ENCODE measurements at regions not wholly inside any gene's neighbourhood (a gene's known extent, or its start where the extent isn't known, plus 50 kb on each side); places are given as distances from the start of the nearest gene placed in this dataset.

GRCh38 chr14:76698631-76699030, 62.6 kb upstream of the VASH1 start:
- H3K9me3 ChIP-seq, result no peaks in the 10 kb centered on the region
- no peaks in the 10 kb centered on the region for H3K36me3 ChIP-seq
- no peak overlapping the region for H3K4me3 ChIP-seq (replicated peaks in 1 of 3)
- DNase-seq, result no peak
- TF ChIP-seq POLR2A (IDR thresholded peaks at IDR 0.05), result no peak
- no peak for TF ChIP-seq CTCF (IDR thresholded peaks at IDR 0.05)
- H3K27me3 ChIP-seq, result no peaks in the 10 kb centered on the region
- WGBS, 2 donors, result 92 to 99% methylated on average over 3 of the region's 3 CpGs
- H3K27ac ChIP-seq, result no peak overlapping the region
- no peaks in the 10 kb centered on the region for H3K4me1 ChIP-seq
- intact Hi-C loops (cut with DNase I), result no loop called here

GRCh38 chr14:76699209-76699938, 61.9 kb upstream of the VASH1 start:
- no peaks in the 10 kb centered on the region for H3K9me3 ChIP-seq
- DNase-seq, result no peak
- H3K27ac ChIP-seq, result no peak overlapping the region
- H3K4me1 ChIP-seq, result no peaks in the 10 kb centered on the region
- TF ChIP-seq CTCF (IDR thresholded peaks at IDR 0.05) (no peak), POLR2A (IDR thresholded peaks at IDR 0.05) (no peak)
- H3K27me3 ChIP-seq, result no peaks in the 10 kb centered on the region
- H3K36me3 ChIP-seq, result no peaks in the 10 kb centered on the region
- H3K4me3 ChIP-seq (replicated peaks in 1 of 3), result no peak overlapping the region
- 83% methylated on average over 6 of the region's 6 CpGs for WGBS, 2 donors
- intact Hi-C loops (cut with DNase I), result no loop called here

- Histone ChIP-seq H3K36me3 (no peaks in the 10 kb centered on the region), H3K9me3 (no peaks in the 10 kb centered on the region), H3K27ac (no peak overlapping the region), H3K4me1 (no peaks in the 10 kb centered on the region), H3K4me3 (replicated peaks in 1 of 3) (no peak overlapping the region), H3K27me3 (no peaks in the 10 kb centered on the region)
- intact Hi-C loops (cut with DNase I), result loop anchor here (10.0 kb wide), 1 partner anchor 85 kb away; no protein-coding TSS in a partner anchor
- TF ChIP-seq CTCF (IDR thresholded peaks at IDR 0.05) (no peak), POLR2A (IDR thresholded peaks at IDR 0.05) (no peak)
- 80 to 86% methylated on average over 8 of the region's 8 CpGs for WGBS, 2 donors
- DNase-seq, result no peak
Observed at GRCh38 chr14:76699939-76700590, 61.2 kb upstream of the VASH1 start.

- TF ChIP-seq POLR2A (IDR thresholded peaks at IDR 0.05) (no peak), CTCF (IDR thresholded peaks at IDR 0.05) (no peak)
- intact Hi-C loops (cut with DNase I), result loop anchor here (10.0 kb wide), 1 partner anchor 83 kb away; no protein-coding TSS in a partner anchor
- H3K27ac ChIP-seq, result no peak overlapping the region
Observed at GRCh38 chr14:76701436-76701835, 59.8 kb upstream of the VASH1 start.

GRCh38 chr14:76701981-76702380, 59.3 kb upstream of the VASH1 start:
- no peaks in the 10 kb centered on the region for H3K36me3 ChIP-seq
- WGBS, 2 donors, result 87 to 88% methylated on average over 3 of the region's 3 CpGs
- H3K27me3 ChIP-seq, result no peaks in the 10 kb centered on the region
- H3K27ac ChIP-seq, result no peak overlapping the region
- H3K9me3 ChIP-seq, result no peaks in the 10 kb centered on the region
- H3K4me1 ChIP-seq, result no peaks in the 10 kb centered on the region
- TF ChIP-seq CTCF (IDR thresholded peaks at IDR 0.05), result no peak
- no peak for TF ChIP-seq POLR2A (IDR thresholded peaks at IDR 0.05)
- no peak overlapping the region for H3K4me3 ChIP-seq (replicated peaks in 1 of 3)
- DNase-seq, result peak; percentile 8 to 18
- intact Hi-C loops (cut with DNase I), result loop anchor here (10.0 kb wide), 1 partner anchor 83 kb away; no protein-coding TSS in a partner anchor

More at GRCh38 chr14:76701436-76701835, 59.8 kb upstream of the VASH1 start:
- Histone ChIP-seq H3K4me3 (replicated peaks in 1 of 3) (no peak overlapping the region), H3K9me3 (no peaks in the 10 kb centered on the region), H3K27me3 (no peaks in the 10 kb centered on the region), H3K36me3 (no peaks in the 10 kb centered on the region), H3K4me1 (no peaks in the 10 kb centered on the region)
- no peak for DNase-seq
- WGBS, 2 donors, result 83 to 86% methylated on average over 3 of the region's 3 CpGs
